Prostate gland (tissue), 2 donors: ENCODE measurements at regions not wholly inside any gene's neighbourhood (a gene's known extent, or its start where the extent isn't known, plus 50 kb on each side); places are given as distances from the start of the nearest gene placed in this dataset.
"Not testable (repeated sequence)": the region's sequence is repeated elsewhere in the genome, so short reads cannot be mapped to it uniquely, and the experiment has no call there.

Source experiments
- DNase-seq: peaks from one replicate; pipeline ENCODE4 v3.0.0-alpha.2; 2019; ENCODE audit warnings: low spot score
- H3K27ac ChIP-seq, 2 donors: fragments of 200-600 bp; sonication (generic); 2 replicates each; pipeline ENCODE4 v1.5.1; 2017 to 2019
- H3K27me3 ChIP-seq: fragments of 200-600 bp; sonication (generic); replicated peaks from 2 replicates; pipeline ENCODE4 v1.5.1; 2019; ENCODE audit not compliant: insufficient read depth
- H3K36me3 ChIP-seq, 2 donors: fragments of 200-600 bp; sonication (generic); 1 replicate in 1 of 2; 2 replicates in 1 of 2; pipeline versions ENCODE4 v1.5.1 to v1.8.1; 2017 to 2019
- H3K4me1 ChIP-seq: fragments of 200-600 bp; sonication (generic); replicated peaks from 2 replicates; pipeline ENCODE4 v1.5.1; 2019
- H3K4me3 ChIP-seq, 2 donors: fragments of 200-600 bp; sonication (generic); 2 replicates each; pipeline ENCODE4 v1.5.1; 2017 to 2019
- H3K9me3 ChIP-seq: fragments of 200-600 bp; sonication (generic); 2 replicates; pipeline ENCODE4 v1.5.1; 2017
- CTCF ChIP-seq, 4 experiments: fragments of 200-600 bp in 2 of 4; fragments of 450-650 bp in 2 of 4; sonication (generic) in 2 of 4; IDR thresholded peaks; 1 replicate in 3 of 4; 2 replicates in 1 of 4; pipeline ENCODE4 v1.5.1; 2016 to 2019; ENCODE audit warnings: antibody characterized with exemption in 4 of 4, mild to moderate bottlenecking in 2 of 4, moderate library complexity in 2 of 4
- POLR2A ChIP-seq: fragments of 450-650 bp; IDR thresholded peaks from one replicate; pipeline ENCODE4 v1.6.1; 2016; ENCODE audit warnings: antibody characterized with exemption, mild to moderate bottlenecking
- POLR2AphosphoS5 ChIP-seq: sonication (generic); formaldehyde crosslinking; IDR thresholded peaks from one replicate; pipeline ENCODE4 v1.6.1; 2017; ENCODE audit warnings: antibody characterized with exemption
- WGBS: methylation state at CpG from one replicate; pipeline ENCODE4 v1.1.5; 2018; 5-methylcytosine and 5-hydroxymethylcytosine counted together
- intact Hi-C: fragments of 100-400 bp; cut with DNase I; formaldehyde crosslinking; loops from one replicate; pipeline ENCODE4 v1.14.2; 2022

- H3K27ac ChIP-seq, H3K36me3 ChIP-seq, H3K27me3 ChIP-seq, DNase-seq, H3K4me1 ChIP-seq, H3K9me3 ChIP-seq, H3K4me3 ChIP-seq, intact Hi-C loops: not testable (repeated sequence)
- WGBS: 95% methylated on average over 1 of the region's 1 CpG
Observed at GRCh38 chr5:122209601-122210000, 80.3 kb downstream of the ZNF474 start.

GRCh38 chr5:122218778-122219177 lies 89.4 kb downstream of the ZNF474 start:
- no peaks in the 10 kb centered on the region for H3K9me3 ChIP-seq
- intact Hi-C loops: no loop called here
- no peak for TF ChIP-seq CTCF (IDR thresholded peaks at IDR 0.05)
- TF ChIP-seq POLR2A: no peak
- no peak for TF ChIP-seq POLR2AphosphoS5
- H3K27me3 ChIP-seq: no peaks in the 10 kb centered on the region
- H3K36me3 ChIP-seq: no peaks in the 10 kb centered on the region
- no peak overlapping the region for H3K4me3 ChIP-seq
- no peaks in the 10 kb centered on the region for H3K4me1 ChIP-seq
- H3K27ac ChIP-seq: no peak overlapping the region
- no peak for DNase-seq

GRCh38 chr5:122219436-122220166 lies 90.3 kb downstream of the ZNF474 start:
- H3K36me3 ChIP-seq: no peaks in the 10 kb centered on the region
- TF ChIP-seq POLR2AphosphoS5: no peak
- TF ChIP-seq CTCF (IDR thresholded peaks at IDR 0.05): no peak
- TF ChIP-seq POLR2A: no peak
- 85% methylated on average over 8 of the region's 8 CpGs for WGBS
- H3K27ac ChIP-seq: no peak overlapping the region
- H3K4me1 ChIP-seq: no peaks in the 10 kb centered on the region
- intact Hi-C loops: no loop called here
- no peak overlapping the region for H3K4me3 ChIP-seq
- no peaks in the 10 kb centered on the region for H3K9me3 ChIP-seq
- DNase-seq: no peak
- no peaks in the 10 kb centered on the region for H3K27me3 ChIP-seq

- Histone ChIP-seq H3K27me3 (no peaks in the 10 kb centered on the region), H3K27ac (no peak overlapping the region), H3K9me3 (no peaks in the 10 kb centered on the region), H3K4me3 (no peak overlapping the region), H3K36me3 (no peaks in the 10 kb centered on the region), H3K4me1 (no peaks in the 10 kb centered on the region)
- no peak for DNase-seq
- intact Hi-C loops: no loop called here
- TF ChIP-seq POLR2AphosphoS5 (no peak), CTCF (IDR thresholded peaks at IDR 0.05) (no peak)
- WGBS: 92% methylated on average over 5 of the region's 5 CpGs
Observed at GRCh38 chr5:122220511-122220910, 91.2 kb downstream of the ZNF474 start.

- Histone ChIP-seq H3K4me1 (no peaks in the 10 kb centered on the region), H3K27me3 (no peaks in the 10 kb centered on the region), H3K36me3 (no peaks in the 10 kb centered on the region), H3K27ac (no peak overlapping the region), H3K9me3 (no peaks in the 10 kb centered on the region), H3K4me3 (no peak overlapping the region)
- no peak for DNase-seq
- intact Hi-C loops: no loop called here
- 89% methylated on average over 5 of the region's 5 CpGs for WGBS
- TF ChIP-seq CTCF (IDR thresholded peaks at IDR 0.05): no peak
Observed at GRCh38 chr5:122221857-122222256, 90.2 kb upstream of the SNCAIP start.
